H9 (cell line): ENCODE measurements at regions not wholly inside any gene's neighbourhood (a gene's known extent, or its start where the extent isn't known, plus 50 kb on each side); places are given as distances from the start of the nearest gene placed in this dataset.

Experiments
- DNase-seq: peaks from one replicate; pipeline ENCODE4 v3.0.0-alpha.2; 2017
- H2AFZ ChIP-seq: one replicate; pipeline ENCODE4 v1.6.1; 2013; ENCODE audit warnings: mild to moderate bottlenecking, low read length, control low read depth, moderate library complexity
- H2AK5ac ChIP-seq: 2 replicates; pipeline ENCODE4 v1.6.1; 2013; ENCODE audit warnings: low read length, control low read depth, mixed read lengths; ENCODE audit not compliant: insufficient read length
- H2BK120ac ChIP-seq: one replicate; pipeline ENCODE4 v1.6.1; 2013; ENCODE audit warnings: low read depth, mild to moderate bottlenecking, low read length, control low read depth, inconsistent platforms; ENCODE audit not compliant: poor library complexity, severe bottlenecking
- H2BK12ac ChIP-seq: 2 replicates; pipeline ENCODE4 v1.6.1; 2013; ENCODE audit warnings: low read length, control low read depth, mixed read lengths, low read depth; ENCODE audit not compliant: insufficient read length
- H2BK15ac ChIP-seq: 2 replicates; pipeline ENCODE4 v1.6.1; 2013; ENCODE audit warnings: low read depth, low read length, control low read depth
- H2BK20ac ChIP-seq: one replicate; pipeline ENCODE4 v1.6.1; 2013; ENCODE audit warnings: low read depth, mild to moderate bottlenecking, low read length, control low read depth, inconsistent platforms; ENCODE audit not compliant: poor library complexity, severe bottlenecking
- H2BK5ac ChIP-seq: 2 replicates; pipeline ENCODE4 v1.6.1; 2013; ENCODE audit warnings: low read length, control low read depth, mixed read lengths; ENCODE audit not compliant: insufficient read length
- H3K14ac ChIP-seq: 2 replicates; pipeline ENCODE4 v1.6.1; 2013; ENCODE audit warnings: low read length, control low read depth; ENCODE audit not compliant: insufficient read depth
- H3K18ac ChIP-seq: 2 replicates; pipeline ENCODE4 v1.6.1; 2013; ENCODE audit warnings: low read depth, mild to moderate bottlenecking, mixed read lengths, low read length, control low read depth; ENCODE audit not compliant: insufficient read length
- H3K23ac ChIP-seq: 2 replicates; pipeline ENCODE4 v1.6.1; 2013; ENCODE audit warnings: low read length, control low read depth, mixed read lengths, low read depth; ENCODE audit not compliant: insufficient read length
- H3K23me2 ChIP-seq: 2 replicates; pipeline ENCODE4 v1.6.1; 2013; ENCODE audit warnings: low read depth, mild to moderate bottlenecking, mixed read lengths, low read length, control low read depth; ENCODE audit not compliant: insufficient read length, poor library complexity, severe bottlenecking
- H3K27ac ChIP-seq: 2 replicates; pipeline ENCODE4 v1.5.1; 2013; ENCODE audit warnings: low read length, control low read depth, mixed read lengths, low read depth; ENCODE audit not compliant: insufficient read length
- H3K27me3 ChIP-seq: 2 replicates; pipeline ENCODE4 v1.6.1; 2013; ENCODE audit warnings: low read length, control low read depth, inconsistent platforms; ENCODE audit not compliant: insufficient read depth
- H3K4ac ChIP-seq: 2 replicates; pipeline ENCODE4 v1.6.1; 2013; ENCODE audit warnings: low read depth, mild to moderate bottlenecking, control low read depth, inconsistent platforms, low read length, moderate library complexity
- H3K4me1 ChIP-seq: 2 replicates; pipeline ENCODE4 v1.6.1; 2013; ENCODE audit warnings: low read length, control low read depth, inconsistent platforms; ENCODE audit not compliant: insufficient read depth
- H3K4me2 ChIP-seq: 2 replicates; pipeline ENCODE4 v1.6.1; 2013; ENCODE audit warnings: low read length, control low read depth, mixed read lengths; ENCODE audit not compliant: insufficient read length, insufficient read depth
- H3K56ac ChIP-seq: 2 replicates; pipeline ENCODE4 v1.6.1; 2013; ENCODE audit warnings: low read depth, mild to moderate bottlenecking, mixed read lengths, low read length, control low read depth; ENCODE audit not compliant: insufficient read length
- H3K79me1 ChIP-seq: 2 replicates; pipeline ENCODE4 v1.6.1; 2013; ENCODE audit warnings: low read depth, mild to moderate bottlenecking, moderate library complexity, low read length, control low read depth, inconsistent platforms; ENCODE audit not compliant: insufficient read depth, poor library complexity, severe bottlenecking
- H3K79me2 ChIP-seq: 2 replicates; pipeline ENCODE4 v1.6.1; 2013; ENCODE audit warnings: low read length, control low read depth, inconsistent platforms; ENCODE audit not compliant: insufficient read depth
- H3K9ac ChIP-seq: 2 replicates; pipeline ENCODE4 v1.6.1; 2013; ENCODE audit warnings: low read length, control low read depth, mixed read lengths; ENCODE audit not compliant: insufficient read length; ENCODE audit errors: extremely low read depth
- H3K9me3 ChIP-seq: one replicate; pipeline ENCODE4 v1.6.1; 2013; ENCODE audit warnings: low read depth, low read length, inconsistent platforms; ENCODE audit not compliant: control insufficient read depth
- H3T11ph ChIP-seq: one replicate; pipeline ENCODE4 v1.6.1; 2013; ENCODE audit warnings: mild to moderate bottlenecking, low read length, control low read depth, inconsistent platforms
- H4K20me1 ChIP-seq: one replicate; pipeline ENCODE4 v1.6.1; 2013; ENCODE audit not compliant: control insufficient read depth, insufficient read length, insufficient read depth
- H4K5ac ChIP-seq: 2 replicates; pipeline ENCODE4 v1.6.1; 2013; ENCODE audit warnings: low read depth, mild to moderate bottlenecking, mixed read lengths, low read length, control low read depth; ENCODE audit not compliant: insufficient read length
- H4K8ac ChIP-seq: replicated peaks from 2 replicates; pipeline ENCODE4 v1.6.1; 2013; ENCODE audit warnings: low read length, control low read depth, mixed read lengths, low read depth; ENCODE audit not compliant: insufficient read length
- H4K91ac ChIP-seq: 2 replicates; pipeline ENCODE4 v1.6.1; 2013; ENCODE audit warnings: low read depth, mild to moderate bottlenecking, moderate library complexity, mixed read lengths, low read length, control low read depth; ENCODE audit not compliant: insufficient read length
- H3K27ac Mint-ChIP-seq, 3 experiments: 2 replicates in 2 of 3; 3 replicates in 1 of 3; pipeline ENCODE4 v1.8.0; 2020 to 2021; ENCODE audit warnings: mixed read lengths in 3 of 3, mild to moderate bottlenecking in 1 of 3, moderate library complexity in 1 of 3
- H3K27me3 Mint-ChIP-seq: 2 replicates; pipeline ENCODE4 v1.8.0; 2021; ENCODE audit warnings: low read depth, mild to moderate bottlenecking, moderate library complexity, mixed read lengths
- H3K36me3 Mint-ChIP-seq, 3 experiments: 2 replicates in 2 of 3; 3 replicates in 1 of 3; pipeline ENCODE4 v1.8.0; 2020 to 2021; ENCODE audit warnings: low read depth in 3 of 3, mixed read lengths in 3 of 3; ENCODE audit not compliant: insufficient read depth in 1 of 3
- H3K4me1 Mint-ChIP-seq, 2 experiments: 2 replicates each; pipeline ENCODE4 v1.8.0; 2020; ENCODE audit warnings: mixed read lengths in 2 of 2
- H3K4me3 Mint-ChIP-seq, 2 experiments: 2 replicates in 1 of 2; 3 replicates in 1 of 2; pipeline ENCODE4 v1.8.0; 2020 to 2021; ENCODE audit warnings: mild to moderate bottlenecking in 2 of 2, mixed read lengths in 2 of 2, moderate library complexity in 1 of 2
- H3K9me3 Mint-ChIP-seq, 2 experiments: 2 replicates in 1 of 2; 3 replicates in 1 of 2; pipeline ENCODE4 v1.8.0; 2020; ENCODE audit warnings: mild to moderate bottlenecking in 2 of 2, mixed read lengths in 2 of 2, moderate library complexity in 1 of 2
- WGBS: extraction: QIAGEN DNeasy Blood & Tissue Kit; methylation state at CpG from one replicate; pipeline ENCODE4 v1.1.7; 2013; ENCODE audit warnings: missing lambda C conversion rate, low lambda C conversion rate, mixed read lengths; ENCODE audit not compliant: insufficient read length; ENCODE audit errors: extremely low coverage; 5-methylcytosine and 5-hydroxymethylcytosine counted together
- TF ChIP-seq, protein P1 (sequence below): fragments of 200-600 bp; sonication (generic); conservative IDR thresholded peaks from 3 replicates; pipeline ENCODE4 v1.8.0; 2021; ENCODE audit warnings: antibody characterized with exemption, mild to moderate bottlenecking

DNA sequence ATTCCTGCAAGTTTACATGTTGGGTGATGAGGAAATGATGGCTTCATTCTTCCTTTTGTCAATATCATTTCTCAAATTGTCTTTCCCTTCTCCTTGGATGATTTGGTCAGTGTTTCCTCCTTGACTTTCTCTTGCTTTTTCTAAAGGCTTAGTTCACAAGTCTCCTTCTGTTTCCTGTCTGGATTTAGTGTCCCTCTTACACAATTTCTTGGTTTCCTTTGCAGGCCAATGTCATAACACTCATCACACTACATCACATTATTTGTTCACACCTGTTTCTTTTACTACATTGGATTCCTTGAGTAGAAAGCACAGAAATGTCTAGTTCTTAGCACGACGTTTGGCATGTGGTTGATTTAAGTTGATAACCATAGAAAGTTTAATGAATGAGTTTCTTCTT, 490.7 kb downstream of the TDRD3 start:
- H3K4me2 ChIP-seq, result no peak overlapping the region
- no peak overlapping the region for H3K4ac ChIP-seq
- no peak overlapping the region for H2BK20ac ChIP-seq
- Mint-ChIP-seq H3K9me3 (peaks cover 0 to 2% of the 10 kb centered on the region in 2 experiments; a peak in 2 of 5 replicates), H3K27me3 (no peaks in the 10 kb centered on the region; the same call in 1 of the 2 replicates), H3K36me3 (no peaks in the 10 kb centered on the region; a peak in 1 of 7 replicates), H3K27ac (no peak overlapping the region), H3K4me3 (no peak overlapping the region), H3K4me1 (peaks cover 0 to 3% of the 10 kb centered on the region in 2 experiments; a peak in 1 of 4 replicates)
- no peaks in the 10 kb centered on the region for H3K9me3 ChIP-seq
- H4K8ac ChIP-seq, result no peak overlapping the region
- no peak overlapping the region for H3K27ac ChIP-seq
- H2BK5ac ChIP-seq, result no peak overlapping the region
- no peak overlapping the region for H2BK120ac ChIP-seq
- H3K27me3 ChIP-seq, result no peaks in the 10 kb centered on the region
- no peak overlapping the region for H3K56ac ChIP-seq
- no peak overlapping the region for H3K23ac ChIP-seq
- H4K5ac ChIP-seq, result no peak overlapping the region
- DNase-seq, result no peak
- H2BK12ac ChIP-seq, result no peak overlapping the region
- no peak overlapping the region for H3K18ac ChIP-seq
- no peak overlapping the region for H3T11ph ChIP-seq
- no peaks in the 10 kb centered on the region for H3K79me1 ChIP-seq
- H2AFZ ChIP-seq, result no peak overlapping the region
- no peaks in the 10 kb centered on the region for H3K79me2 ChIP-seq
- TF ChIP-seq, protein P1, sequence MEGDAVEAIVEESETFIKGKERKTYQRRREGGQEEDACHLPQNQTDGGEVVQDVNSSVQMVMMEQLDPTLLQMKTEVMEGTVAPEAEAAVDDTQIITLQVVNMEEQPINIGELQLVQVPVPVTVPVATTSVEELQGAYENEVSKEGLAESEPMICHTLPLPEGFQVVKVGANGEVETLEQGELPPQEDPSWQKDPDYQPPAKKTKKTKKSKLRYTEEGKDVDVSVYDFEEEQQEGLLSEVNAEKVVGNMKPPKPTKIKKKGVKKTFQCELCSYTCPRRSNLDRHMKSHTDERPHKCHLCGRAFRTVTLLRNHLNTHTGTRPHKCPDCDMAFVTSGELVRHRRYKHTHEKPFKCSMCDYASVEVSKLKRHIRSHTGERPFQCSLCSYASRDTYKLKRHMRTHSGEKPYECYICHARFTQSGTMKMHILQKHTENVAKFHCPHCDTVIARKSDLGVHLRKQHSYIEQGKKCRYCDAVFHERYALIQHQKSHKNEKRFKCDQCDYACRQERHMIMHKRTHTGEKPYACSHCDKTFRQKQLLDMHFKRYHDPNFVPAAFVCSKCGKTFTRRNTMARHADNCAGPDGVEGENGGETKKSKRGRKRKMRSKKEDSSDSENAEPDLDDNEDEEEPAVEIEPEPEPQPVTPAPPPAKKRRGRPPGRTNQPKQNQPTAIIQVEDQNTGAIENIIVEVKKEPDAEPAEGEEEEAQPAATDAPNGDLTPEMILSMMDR, result no peak
- no peak overlapping the region for H4K91ac ChIP-seq
- H4K20me1 ChIP-seq, result no peaks in the 10 kb centered on the region
- no peaks in the 10 kb centered on the region for H3K4me1 ChIP-seq
- no peak overlapping the region for H3K14ac ChIP-seq
- WGBS, result no CpG with 5 or more reads among the region's 2 CpGs
- no peaks in the 10 kb centered on the region for H3K23me2 ChIP-seq
- H2BK15ac ChIP-seq, result no peak overlapping the region
- H3K9ac ChIP-seq, result no peak overlapping the region
- H2AK5ac ChIP-seq, result no peak overlapping the region
